Peyer's patch (tissue), 4 donors: ENCODE measurements at regions not wholly inside any gene's neighbourhood (a gene's known extent, or its start where the extent isn't known, plus 50 kb on each side); places are given as distances from the start of the nearest gene placed in this dataset.
"Not testable (repeated sequence)": the region's sequence is repeated elsewhere in the genome, so short reads cannot be mapped to it uniquely, and the experiment has no call there.

ENCODE experiments used
- DNase-seq, 3 donors: peaks; one replicate each; pipeline ENCODE4 v3.0.0-alpha.2; 2017 to 2019
- H3K27ac ChIP-seq, 4 donors: fragments of 200-600 bp; sonication (generic); one replicate each; pipeline ENCODE4 v1.5.1; 2016 to 2019
- H3K27me3 ChIP-seq, 2 donors: fragments of 200-600 bp; sonication (generic); one replicate each; pipeline ENCODE4 v1.5.1; 2019
- H3K36me3 ChIP-seq, 3 donors: fragments of 200-600 bp; sonication (generic); one replicate each; pipeline ENCODE4 v1.5.1; 2016 to 2019
- H3K4me1 ChIP-seq, 4 donors: fragments of 200-600 bp; sonication (generic); one replicate each; pipeline ENCODE4 v1.5.1; 2016 to 2019
- H3K4me3 ChIP-seq, 4 donors: fragments of 200-600 bp; sonication (generic); 1 replicate in 3 of 4; 2 replicates in 1 of 4; pipeline ENCODE4 v1.5.1; 2016 to 2019; ENCODE audit warnings: mild to moderate bottlenecking in 1 of 4
- H3K9me3 ChIP-seq, 4 donors: fragments of 200-600 bp; sonication (generic); one replicate each; pipeline ENCODE4 v1.5.1; 2016 to 2019; ENCODE audit warnings: mild to moderate bottlenecking in 1 of 4
- POLR2A ChIP-seq, 2 donors: fragments of 450-650 bp; IDR thresholded peaks; one replicate each; pipeline ENCODE4 v1.5.1; 2017; ENCODE audit warnings: antibody characterized with exemption in 2 of 2, mild to moderate bottlenecking in 2 of 2, moderate library complexity in 2 of 2
- TF ChIP-seq, protein P1 (sequence below), 6 experiments: fragments of 450-650 bp in 4 of 6; fragments of 200-600 bp in 2 of 6; sonication (generic) in 1 of 6; IDR thresholded peaks; one replicate each; pipeline ENCODE4 v1.5.1; 2017 to 2019; ENCODE audit warnings: antibody characterized with exemption in 6 of 6, mild to moderate bottlenecking in 3 of 6, moderate library complexity in 1 of 6

DNA sequence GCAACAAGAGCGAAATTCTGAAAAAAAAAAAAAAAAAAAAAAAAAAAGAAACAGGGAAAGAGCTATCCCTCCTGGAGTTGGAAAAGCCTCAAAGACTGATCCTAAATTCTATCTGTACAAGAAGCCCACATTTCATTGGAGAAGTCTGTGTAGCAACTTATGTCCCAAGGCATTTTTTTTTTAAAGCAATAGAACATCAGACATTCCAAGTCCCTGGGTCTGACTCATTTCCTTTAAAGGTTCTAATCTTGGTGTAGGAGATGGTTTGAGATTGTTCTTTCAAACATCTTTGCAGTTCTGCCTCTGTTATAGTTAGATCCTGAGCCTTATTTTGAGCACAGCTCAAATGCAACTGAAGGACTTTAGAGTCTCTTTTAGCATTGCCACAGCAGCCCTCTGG, 706.5 kb upstream of the MIR17HG start:
- TF ChIP-seq, protein P1, sequence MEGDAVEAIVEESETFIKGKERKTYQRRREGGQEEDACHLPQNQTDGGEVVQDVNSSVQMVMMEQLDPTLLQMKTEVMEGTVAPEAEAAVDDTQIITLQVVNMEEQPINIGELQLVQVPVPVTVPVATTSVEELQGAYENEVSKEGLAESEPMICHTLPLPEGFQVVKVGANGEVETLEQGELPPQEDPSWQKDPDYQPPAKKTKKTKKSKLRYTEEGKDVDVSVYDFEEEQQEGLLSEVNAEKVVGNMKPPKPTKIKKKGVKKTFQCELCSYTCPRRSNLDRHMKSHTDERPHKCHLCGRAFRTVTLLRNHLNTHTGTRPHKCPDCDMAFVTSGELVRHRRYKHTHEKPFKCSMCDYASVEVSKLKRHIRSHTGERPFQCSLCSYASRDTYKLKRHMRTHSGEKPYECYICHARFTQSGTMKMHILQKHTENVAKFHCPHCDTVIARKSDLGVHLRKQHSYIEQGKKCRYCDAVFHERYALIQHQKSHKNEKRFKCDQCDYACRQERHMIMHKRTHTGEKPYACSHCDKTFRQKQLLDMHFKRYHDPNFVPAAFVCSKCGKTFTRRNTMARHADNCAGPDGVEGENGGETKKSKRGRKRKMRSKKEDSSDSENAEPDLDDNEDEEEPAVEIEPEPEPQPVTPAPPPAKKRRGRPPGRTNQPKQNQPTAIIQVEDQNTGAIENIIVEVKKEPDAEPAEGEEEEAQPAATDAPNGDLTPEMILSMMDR (IDR thresholded peaks at IDR 0.05), result no peak
- TF ChIP-seq POLR2A (IDR thresholded peaks at IDR 0.05), result no peak
- Histone ChIP-seq H3K27ac (no peak overlapping the region), H3K27me3 (no peaks in the 10 kb centered on the region), H3K4me3 (no peak overlapping the region), H3K36me3 (no peaks in the 10 kb centered on the region), H3K9me3 (no peaks in the 10 kb centered on the region), H3K4me1 (no peaks in the 10 kb centered on the region)
- no peak for DNase-seq

DNA sequence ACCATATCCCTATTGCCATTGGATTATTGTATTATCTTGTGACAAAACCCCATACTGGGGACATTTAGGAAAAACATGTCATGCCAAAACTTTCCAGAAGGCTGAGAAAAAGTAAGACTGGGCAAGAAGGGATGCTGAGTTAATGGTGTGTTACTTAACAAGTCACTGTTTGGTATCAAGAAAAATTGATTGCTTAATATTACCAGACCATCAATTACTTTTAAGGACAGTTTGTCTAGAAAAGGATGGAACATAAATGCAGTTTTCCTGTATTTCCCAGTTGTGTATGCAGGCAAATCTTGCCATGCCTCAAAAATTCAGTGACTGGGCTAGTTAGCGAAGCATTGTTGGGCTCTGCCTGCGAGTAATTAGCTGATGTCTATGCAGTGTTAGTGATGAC, 705.6 kb upstream of the MIR17HG start:
- H3K4me1 ChIP-seq, result no peaks in the 10 kb centered on the region
- no peak overlapping the region for H3K27ac ChIP-seq
- no peak overlapping the region for H3K4me3 ChIP-seq
- H3K36me3 ChIP-seq, result no peaks in the 10 kb centered on the region
- no peak for TF ChIP-seq POLR2A (IDR thresholded peaks at IDR 0.05)
- TF ChIP-seq, protein P1 (IDR thresholded peaks at IDR 0.05), result no peak
- H3K27me3 ChIP-seq, result no peaks in the 10 kb centered on the region
- DNase-seq, result no peak
- H3K9me3 ChIP-seq, result no peaks in the 10 kb centered on the region

DNA sequence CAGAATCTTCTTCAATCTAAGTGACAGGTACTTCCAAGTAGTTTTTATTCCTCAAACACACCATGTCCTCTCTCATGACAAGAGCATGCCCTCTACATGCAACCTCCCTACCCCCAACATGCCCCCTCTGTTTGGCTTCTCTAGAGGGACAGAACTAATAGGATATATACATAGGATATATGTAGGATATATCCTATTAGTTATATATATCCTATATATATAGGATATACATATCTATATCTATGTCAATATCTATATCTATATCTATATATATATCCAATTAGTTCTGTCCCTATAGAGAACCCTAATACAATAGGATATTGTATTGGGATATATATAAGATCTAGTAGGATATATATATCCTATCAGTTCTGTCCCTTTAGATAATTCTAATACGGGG, 701.9 kb upstream of the MIR17HG start:
- H3K27ac ChIP-seq, result no peak overlapping the region

DNA sequence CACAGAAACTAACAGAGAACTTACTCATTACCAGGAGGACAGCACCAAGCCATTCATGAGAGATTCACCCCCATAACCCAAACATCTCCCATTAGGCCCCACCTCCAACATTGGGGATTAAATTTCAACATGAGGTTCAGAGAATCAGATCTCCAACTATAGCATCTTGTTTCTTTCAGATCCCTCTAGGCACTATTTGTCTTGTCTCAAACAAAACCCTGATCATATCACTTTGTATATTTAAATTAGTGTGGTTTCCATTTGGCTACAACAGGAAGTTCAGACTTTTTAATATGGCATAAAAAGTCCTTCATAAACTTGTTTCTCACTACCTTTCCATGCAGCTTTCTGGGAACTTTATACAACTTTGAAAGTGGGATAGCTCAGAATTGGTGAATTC, 699.0 kb upstream of the MIR17HG start:
- H3K36me3 ChIP-seq, result no peaks in the 10 kb centered on the region
- H3K4me3 ChIP-seq, result no peak overlapping the region
- TF ChIP-seq, protein P1 (IDR thresholded peaks at IDR 0.05), result no peak
- TF ChIP-seq POLR2A (IDR thresholded peaks at IDR 0.05), result no peak
- no peak for DNase-seq
- no peaks in the 10 kb centered on the region for H3K27me3 ChIP-seq
- H3K9me3 ChIP-seq, result no peaks in the 10 kb centered on the region
- H3K27ac ChIP-seq, result no peak overlapping the region
- H3K4me1 ChIP-seq, result no peaks in the 10 kb centered on the region

More for the DNA sequence above, 701.9 kb upstream of the MIR17HG start:
- Histone ChIP-seq H3K4me3 (no peak overlapping the region), H3K9me3 (no peaks in the 10 kb centered on the region), H3K27me3 (no peaks in the 10 kb centered on the region), H3K4me1 (no peaks in the 10 kb centered on the region), H3K36me3 (no peaks in the 10 kb centered on the region)
- DNase-seq, result no peak
- TF ChIP-seq, protein P1 (IDR thresholded peaks at IDR 0.05), result no peak
- no peak for TF ChIP-seq POLR2A (IDR thresholded peaks at IDR 0.05)

DNA sequence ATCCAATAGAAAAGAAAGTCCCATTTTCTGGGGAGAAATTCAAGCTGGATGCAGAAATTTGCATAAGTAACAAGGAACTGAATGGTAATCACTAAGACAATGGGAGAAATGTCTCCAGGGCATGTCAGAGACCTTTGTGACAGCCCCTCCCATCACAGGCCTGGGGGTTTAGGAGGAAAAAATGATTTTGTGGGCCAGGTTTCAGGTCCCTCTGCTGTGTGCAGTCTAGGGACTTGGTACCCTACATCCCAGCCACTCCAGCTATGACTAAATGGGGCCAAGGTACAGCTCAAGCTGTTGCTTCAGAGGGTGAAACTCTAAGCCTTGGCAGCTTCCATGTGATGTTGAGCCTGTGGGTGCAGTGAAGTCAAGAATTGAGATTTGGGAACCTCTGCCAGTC, 695.5 kb upstream of the MIR17HG start:
- no peaks in the 10 kb centered on the region for H3K4me1 ChIP-seq
- TF ChIP-seq, protein P1 (IDR thresholded peaks at IDR 0.05), result no peak
- TF ChIP-seq POLR2A (IDR thresholded peaks at IDR 0.05), result no peak
- no peak overlapping the region for H3K4me3 ChIP-seq
- H3K27ac ChIP-seq, result no peak overlapping the region
- H3K36me3 ChIP-seq, result no peaks in the 10 kb centered on the region
- H3K9me3 ChIP-seq, result no peaks in the 10 kb centered on the region
- H3K27me3 ChIP-seq, result no peaks in the 10 kb centered on the region
- DNase-seq, result no peak

DNA sequence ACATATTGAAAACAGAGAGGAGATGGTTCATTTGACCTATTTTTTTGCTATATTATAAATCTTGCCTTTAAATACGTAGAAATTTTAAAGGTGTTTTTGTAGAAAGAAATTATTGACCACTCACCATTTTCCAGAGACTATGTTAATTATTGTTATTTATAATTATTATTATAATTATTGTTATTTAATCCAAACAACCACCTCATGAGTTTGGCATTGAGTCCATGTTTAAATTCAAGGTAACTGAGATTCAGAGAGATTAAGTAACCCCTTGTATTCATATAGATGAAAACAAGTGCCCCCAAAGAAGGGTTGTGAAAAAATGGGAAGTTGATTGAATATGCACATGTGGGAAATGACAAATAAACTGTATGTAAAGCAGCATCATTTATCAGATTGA, 692.5 kb upstream of the MIR17HG start:
- H3K27ac ChIP-seq, result no peak overlapping the region
- no peaks in the 10 kb centered on the region for H3K36me3 ChIP-seq
- H3K27me3 ChIP-seq, result no peaks in the 10 kb centered on the region
- TF ChIP-seq POLR2A (IDR thresholded peaks at IDR 0.05), result no peak
- TF ChIP-seq, protein P1 (IDR thresholded peaks at IDR 0.05), result no peak
- no peak overlapping the region for H3K4me3 ChIP-seq
- no peaks in the 10 kb centered on the region for H3K9me3 ChIP-seq
- H3K4me1 ChIP-seq, result no peaks in the 10 kb centered on the region
- DNase-seq, result no peak

DNA sequence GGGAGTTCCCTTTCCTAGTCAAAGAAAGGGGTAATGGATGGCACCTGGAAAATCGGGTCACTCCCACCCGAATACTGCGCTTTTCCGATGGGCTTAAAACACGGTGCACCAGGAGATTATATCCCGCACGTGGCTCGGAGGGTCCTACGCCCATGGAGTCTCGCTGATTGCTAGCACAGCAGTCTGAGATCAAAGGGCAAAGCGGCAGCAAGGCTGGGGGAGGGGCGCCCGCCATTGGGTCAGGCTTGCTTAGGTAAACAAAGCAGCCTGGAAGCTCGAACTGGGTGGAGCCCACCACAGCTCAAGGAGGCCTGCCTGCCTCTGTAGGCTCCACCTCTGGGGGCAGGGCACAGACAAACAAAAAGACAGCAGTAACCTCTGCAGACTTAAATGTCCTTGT, 683.3 kb upstream of the MIR17HG start:
- not testable (repeated sequence) for H3K9me3 ChIP-seq, H3K36me3 ChIP-seq, DNase-seq, H3K27me3 ChIP-seq, H3K4me1 ChIP-seq, H3K27ac ChIP-seq, H3K4me3 ChIP-seq
